ENCODE measurements at regions not wholly inside any gene's neighbourhood (a gene's known extent, or its start where the extent isn't known, plus 50 kb on each side); places are given as distances from the start of the nearest gene placed in this dataset.

DNA sequence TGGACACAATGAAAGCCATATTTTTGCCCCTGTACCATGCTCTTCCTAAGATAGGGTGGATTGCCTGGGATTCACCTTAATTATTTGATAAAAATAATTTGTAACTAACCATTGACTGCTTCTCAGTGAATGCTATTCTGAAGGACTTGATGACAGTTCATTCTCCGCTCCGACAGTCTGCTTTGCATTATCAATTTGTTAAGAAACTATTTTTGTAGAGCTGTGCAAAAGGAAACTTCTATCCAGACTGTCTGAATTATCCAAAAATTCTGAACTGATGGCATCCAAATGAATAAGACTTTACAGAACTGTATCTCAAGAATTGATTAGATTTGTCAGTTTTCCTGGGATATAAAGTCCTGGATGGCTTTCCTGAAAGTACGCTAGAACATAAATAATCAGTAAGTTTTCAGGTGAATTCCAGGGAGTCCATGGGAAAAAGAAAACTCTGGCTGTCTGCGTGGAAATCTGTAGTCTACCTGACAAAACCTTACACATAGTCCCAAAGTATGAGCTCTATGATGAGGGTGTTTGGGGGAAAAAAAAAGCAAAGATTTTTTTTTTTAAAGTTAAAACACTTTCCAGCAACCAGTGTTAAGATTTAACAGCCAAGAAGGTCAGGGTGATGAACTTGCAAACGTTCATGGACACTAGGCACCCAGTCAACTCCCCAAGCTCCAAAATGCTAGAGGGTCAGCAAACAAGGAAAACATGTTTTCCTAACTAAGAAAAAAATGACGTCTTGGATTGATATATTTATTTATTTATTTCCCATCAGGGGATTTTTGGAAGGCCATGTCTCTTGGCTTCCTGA is 291.1 kb upstream of the TBX3 start:
- TF ChIP-seq ZBTB7A (IDR thresholded peaks at IDR 0.05; ENCODE audit: low read depth) (no peak), CEBPB (IDR thresholded peaks at IDR 0.05) (no peak), RAD21 (IDR thresholded peaks at IDR 0.05; ENCODE audit: low read depth) (no peak), TEAD4 (IDR thresholded peaks at IDR 0.05) (no peak), NFIC (IDR thresholded peaks at IDR 0.05) (no peak), EP300 (IDR thresholded peaks at IDR 0.05; ENCODE audit: borderline replicate concordance) (no peak)
- TF ChIP-seq, protein P1, sequence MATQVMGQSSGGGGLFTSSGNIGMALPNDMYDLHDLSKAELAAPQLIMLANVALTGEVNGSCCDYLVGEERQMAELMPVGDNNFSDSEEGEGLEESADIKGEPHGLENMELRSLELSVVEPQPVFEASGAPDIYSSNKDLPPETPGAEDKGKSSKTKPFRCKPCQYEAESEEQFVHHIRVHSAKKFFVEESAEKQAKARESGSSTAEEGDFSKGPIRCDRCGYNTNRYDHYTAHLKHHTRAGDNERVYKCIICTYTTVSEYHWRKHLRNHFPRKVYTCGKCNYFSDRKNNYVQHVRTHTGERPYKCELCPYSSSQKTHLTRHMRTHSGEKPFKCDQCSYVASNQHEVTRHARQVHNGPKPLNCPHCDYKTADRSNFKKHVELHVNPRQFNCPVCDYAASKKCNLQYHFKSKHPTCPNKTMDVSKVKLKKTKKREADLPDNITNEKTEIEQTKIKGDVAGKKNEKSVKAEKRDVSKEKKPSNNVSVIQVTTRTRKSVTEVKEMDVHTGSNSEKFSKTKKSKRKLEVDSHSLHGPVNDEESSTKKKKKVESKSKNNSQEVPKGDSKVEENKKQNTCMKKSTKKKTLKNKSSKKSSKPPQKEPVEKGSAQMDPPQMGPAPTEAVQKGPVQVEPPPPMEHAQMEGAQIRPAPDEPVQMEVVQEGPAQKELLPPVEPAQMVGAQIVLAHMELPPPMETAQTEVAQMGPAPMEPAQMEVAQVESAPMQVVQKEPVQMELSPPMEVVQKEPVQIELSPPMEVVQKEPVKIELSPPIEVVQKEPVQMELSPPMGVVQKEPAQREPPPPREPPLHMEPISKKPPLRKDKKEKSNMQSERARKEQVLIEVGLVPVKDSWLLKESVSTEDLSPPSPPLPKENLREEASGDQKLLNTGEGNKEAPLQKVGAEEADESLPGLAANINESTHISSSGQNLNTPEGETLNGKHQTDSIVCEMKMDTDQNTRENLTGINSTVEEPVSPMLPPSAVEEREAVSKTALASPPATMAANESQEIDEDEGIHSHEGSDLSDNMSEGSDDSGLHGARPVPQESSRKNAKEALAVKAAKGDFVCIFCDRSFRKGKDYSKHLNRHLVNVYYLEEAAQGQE (IDR thresholded peaks at IDR 0.05; ENCODE audit: low read depth), result no peak

GRCh38 chr12:114974333-114974732 is 290.4 kb upstream of the TBX3 start:
- TF ChIP-seq EP300 (IDR thresholded peaks at IDR 0.05; ENCODE audit: borderline replicate concordance) (no peak), FOXM1 (IDR thresholded peaks at IDR 0.05; ENCODE audit: borderline replicate concordance, low read depth) (no peak), TEAD4 (IDR thresholded peaks at IDR 0.05) (no peak), ZBTB7A (IDR thresholded peaks at IDR 0.05; ENCODE audit: low read depth) (no peak), CEBPB (IDR thresholded peaks at IDR 0.05) (no peak), NFIC (IDR thresholded peaks at IDR 0.05) (no peak), EGR1 (IDR thresholded peaks at IDR 0.05) (no peak), CREB1 (IDR thresholded peaks at IDR 0.05; ENCODE audit: low read depth) (no peak), TCF12 (IDR thresholded peaks at IDR 0.05; ENCODE audit: low read depth) (no peak), YY1 (IDR thresholded peaks at IDR 0.05; ENCODE audit: low read depth) (no peak), TAF1 (IDR thresholded peaks at IDR 0.05; ENCODE audit: low read depth) (no peak), RAD21 (IDR thresholded peaks at IDR 0.05; ENCODE audit: low read depth) (no peak)
- TF ChIP-seq, protein P2, sequence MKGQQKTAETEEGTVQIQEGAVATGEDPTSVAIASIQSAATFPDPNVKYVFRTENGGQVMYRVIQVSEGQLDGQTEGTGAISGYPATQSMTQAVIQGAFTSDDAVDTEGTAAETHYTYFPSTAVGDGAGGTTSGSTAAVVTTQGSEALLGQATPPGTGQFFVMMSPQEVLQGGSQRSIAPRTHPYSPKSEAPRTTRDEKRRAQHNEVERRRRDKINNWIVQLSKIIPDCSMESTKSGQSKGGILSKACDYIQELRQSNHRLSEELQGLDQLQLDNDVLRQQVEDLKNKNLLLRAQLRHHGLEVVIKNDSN (IDR thresholded peaks at IDR 0.05), result no peak
- TF ChIP-seq, protein P3, sequence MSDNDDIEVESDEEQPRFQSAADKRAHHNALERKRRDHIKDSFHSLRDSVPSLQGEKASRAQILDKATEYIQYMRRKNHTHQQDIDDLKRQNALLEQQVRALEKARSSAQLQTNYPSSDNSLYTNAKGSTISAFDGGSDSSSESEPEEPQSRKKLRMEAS (IDR thresholded peaks at IDR 0.05), result no peak
- TF ChIP-seq, protein P1 (IDR thresholded peaks at IDR 0.05; ENCODE audit: low read depth), result no peak

DNA sequence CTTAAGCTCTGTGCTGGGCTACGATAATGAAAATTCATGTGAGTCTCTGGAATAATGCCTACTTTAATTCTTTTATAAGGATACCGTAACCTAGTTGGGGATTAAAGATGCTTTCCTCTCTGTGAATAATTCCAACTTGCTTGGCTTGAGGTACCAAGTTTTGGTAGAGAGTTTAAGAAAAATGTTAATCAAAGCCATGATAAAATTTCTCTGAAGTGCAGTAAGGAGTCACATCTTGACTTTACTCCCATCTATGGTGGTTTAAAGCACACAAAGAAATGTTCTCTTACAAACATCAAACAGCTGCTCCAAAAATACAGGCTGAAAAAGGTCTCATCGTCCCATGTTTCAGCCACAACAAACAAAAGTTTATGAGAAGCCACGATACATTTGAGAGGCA is 284.8 kb upstream of the TBX3 start:
- TF ChIP-seq YY1 (IDR thresholded peaks at IDR 0.05; ENCODE audit: low read depth), result no peak
- no peak for TF ChIP-seq ZBTB7A (IDR thresholded peaks at IDR 0.05; ENCODE audit: low read depth)

DNA sequence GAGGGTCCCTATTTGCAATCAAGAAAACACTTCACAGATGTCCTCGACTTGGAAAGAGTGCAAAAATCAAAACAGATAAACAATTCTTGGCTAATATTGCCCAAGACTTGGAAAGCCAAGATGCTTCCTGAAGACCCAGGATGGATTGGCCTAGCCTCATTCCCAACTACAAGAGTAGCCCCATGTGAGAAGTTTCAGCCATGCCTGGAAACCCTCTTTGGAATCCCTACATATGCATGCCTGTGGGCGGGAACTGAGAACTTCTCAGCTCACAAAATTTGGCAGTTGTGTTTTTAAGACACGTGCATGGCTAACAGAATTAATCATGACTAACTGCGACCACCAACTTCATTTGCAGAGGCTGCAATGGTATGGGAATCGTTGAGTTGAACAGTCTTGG is 283.2 kb upstream of the TBX3 start:
- TF ChIP-seq TAF1 (IDR thresholded peaks at IDR 0.05; ENCODE audit: low read depth) (no peak), FOXM1 (IDR thresholded peaks at IDR 0.05; ENCODE audit: borderline replicate concordance, low read depth) (no peak), YY1 (IDR thresholded peaks at IDR 0.05; ENCODE audit: low read depth) (no peak), ZBTB7A (IDR thresholded peaks at IDR 0.05; ENCODE audit: low read depth) (no peak), TEAD4 (IDR thresholded peaks at IDR 0.05) (no peak)

DNA sequence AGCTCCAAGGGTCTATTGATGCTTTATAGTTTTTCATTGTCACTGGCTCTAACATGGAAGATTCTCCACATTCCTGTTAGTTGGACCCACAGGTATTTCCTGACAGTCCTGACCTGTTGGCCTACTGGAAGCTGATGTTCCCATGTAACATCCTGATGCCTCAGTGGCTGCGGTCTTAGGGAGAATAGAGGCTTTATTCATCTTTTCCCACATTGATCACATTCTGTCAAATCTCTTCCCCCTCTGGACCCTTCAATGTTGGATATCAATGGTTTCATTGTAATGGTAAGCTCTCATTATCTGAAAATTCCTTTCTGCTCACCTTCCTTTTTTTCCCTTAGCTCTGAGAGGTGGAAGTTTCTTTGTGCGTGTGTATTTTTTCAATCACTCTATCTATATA is 280.9 kb upstream of the TBX3 start:
- TF ChIP-seq, protein P2 (IDR thresholded peaks at IDR 0.05), result no peak

DNA sequence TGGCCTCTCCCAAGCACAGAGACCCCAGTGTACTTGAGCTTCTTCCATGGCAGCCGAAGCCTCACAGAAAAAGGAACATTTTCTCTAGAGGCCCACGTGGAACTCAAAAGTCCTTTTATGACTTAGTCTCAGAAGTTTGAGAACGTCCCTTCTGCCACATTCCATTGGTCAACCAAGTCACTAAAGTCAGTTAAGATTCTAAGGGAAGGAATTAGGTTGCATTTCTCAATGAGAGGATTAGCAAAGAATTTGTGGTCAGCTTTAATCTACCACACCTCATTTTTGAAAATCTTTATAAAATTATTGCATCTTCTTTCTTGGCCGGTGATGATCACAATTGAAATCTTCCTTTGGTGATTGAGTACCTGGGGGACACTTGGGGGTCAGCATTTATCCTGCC is 279.9 kb upstream of the TBX3 start:
- TF ChIP-seq, protein P3 (IDR thresholded peaks at IDR 0.05), result no peak
- TF ChIP-seq TEAD4 (IDR thresholded peaks at IDR 0.05), result no peak
- TF ChIP-seq ZBTB7A (IDR thresholded peaks at IDR 0.05; ENCODE audit: low read depth), result no peak
- TF ChIP-seq TCF12 (IDR thresholded peaks at IDR 0.05; ENCODE audit: low read depth), result no peak
- TF ChIP-seq EP300 (IDR thresholded peaks at IDR 0.05; ENCODE audit: borderline replicate concordance), result no peak
- no peak for TF ChIP-seq FOXM1 (IDR thresholded peaks at IDR 0.05; ENCODE audit: borderline replicate concordance, low read depth)
- TF ChIP-seq YY1 (IDR thresholded peaks at IDR 0.05; ENCODE audit: low read depth), result no peak
- TF ChIP-seq, protein P1 (IDR thresholded peaks at IDR 0.05; ENCODE audit: low read depth), result no peak
- TF ChIP-seq, protein P2 (IDR thresholded peaks at IDR 0.05), result no peak
- TF ChIP-seq NFIC (IDR thresholded peaks at IDR 0.05), result no peak
- no peak for TF ChIP-seq CREB1 (IDR thresholded peaks at IDR 0.05; ENCODE audit: low read depth)
- no peak for TF ChIP-seq EGR1 (IDR thresholded peaks at IDR 0.05)
- TF ChIP-seq TAF1 (IDR thresholded peaks at IDR 0.05; ENCODE audit: low read depth), result no peak
- TF ChIP-seq RAD21 (IDR thresholded peaks at IDR 0.05; ENCODE audit: low read depth), result no peak
